ENCODE measurements at regions not wholly inside any gene's neighbourhood (a gene's known extent, or its start where the extent isn't known, plus 50 kb on each side); places are given as distances from the start of the nearest gene placed in this dataset.

DNA sequence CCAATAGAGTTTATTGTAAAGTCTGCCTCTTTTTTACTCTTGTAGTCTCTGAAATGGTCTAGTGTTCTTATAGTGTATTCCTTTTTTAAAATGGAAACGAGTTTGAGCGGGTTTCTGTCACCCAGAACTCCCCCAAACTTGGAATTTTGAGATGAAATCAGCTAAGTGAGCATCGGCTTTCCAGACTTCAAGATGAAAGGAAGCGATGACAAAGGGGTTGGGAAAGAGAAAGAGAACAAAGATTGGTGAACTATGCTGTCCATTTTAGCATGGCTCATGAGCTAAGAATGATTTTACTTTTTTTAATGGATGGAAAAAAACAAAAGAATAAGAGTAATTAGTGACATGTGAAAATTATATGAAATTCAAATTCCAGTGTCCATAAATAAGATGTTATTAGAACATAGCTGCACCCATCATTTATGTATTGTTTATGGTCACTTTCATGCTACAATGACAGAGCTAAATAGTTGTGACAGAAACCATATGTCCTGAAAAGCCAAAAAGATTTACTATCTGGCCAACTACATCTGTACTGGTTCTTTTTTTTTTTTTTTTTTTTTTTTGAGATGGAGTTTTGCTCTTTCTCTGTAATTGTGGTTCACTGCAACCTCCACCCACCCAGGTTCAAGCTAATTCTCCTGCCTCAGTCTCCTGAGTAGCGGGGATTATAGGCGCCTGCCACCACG lies 52.7 kb upstream of the PDZRN3 start:
- DNase-seq, result no peak

Data from NCI-H2081 (cell line).